Activated CD4-positive, alpha-beta T cell treated with anti-CD3 and anti-CD28 coated beads, Interleukin-2, amount 10 ng/mL, durations not matched to agents 24 days and 14 days (primary cell): ENCODE measurements at regions not wholly inside any gene's neighbourhood (a gene's known extent, or its start where the extent isn't known, plus 50 kb on each side); places are given as distances from the start of the nearest gene placed in this dataset.

Experiments used
- DNase-seq: peaks from one replicate; pipeline ENCODE4 v3.0.0; 2022
- H3K27ac Mint-ChIP-seq: one replicate; pipeline ENCODE4 v1.8.0; 2022; ENCODE audit warnings: mild to moderate bottlenecking, mixed read lengths
- H3K27me3 Mint-ChIP-seq: one replicate; pipeline ENCODE4 v1.8.0; 2022; ENCODE audit warnings: mixed read lengths
- H3K36me3 Mint-ChIP-seq: one replicate; pipeline ENCODE4 v1.8.0; 2022; ENCODE audit warnings: low read depth, mild to moderate bottlenecking, mixed read lengths
- H3K4me1 Mint-ChIP-seq: one replicate; pipeline ENCODE4 v1.8.0; 2021; ENCODE audit warnings: mixed read lengths
- H3K4me3 Mint-ChIP-seq: one replicate; pipeline ENCODE4 v1.8.0; 2022; ENCODE audit warnings: mild to moderate bottlenecking, moderate library complexity, mixed read lengths
- H3K9me3 Mint-ChIP-seq: one replicate; pipeline ENCODE4 v1.8.0; 2021; ENCODE audit warnings: mixed read lengths
- intact Hi-C: fragments of 100-400 bp; cut with micrococcal nuclease; formaldehyde crosslinking; loops from one replicate; pipeline ENCODE4 v1.15.1; 2023

DNA sequence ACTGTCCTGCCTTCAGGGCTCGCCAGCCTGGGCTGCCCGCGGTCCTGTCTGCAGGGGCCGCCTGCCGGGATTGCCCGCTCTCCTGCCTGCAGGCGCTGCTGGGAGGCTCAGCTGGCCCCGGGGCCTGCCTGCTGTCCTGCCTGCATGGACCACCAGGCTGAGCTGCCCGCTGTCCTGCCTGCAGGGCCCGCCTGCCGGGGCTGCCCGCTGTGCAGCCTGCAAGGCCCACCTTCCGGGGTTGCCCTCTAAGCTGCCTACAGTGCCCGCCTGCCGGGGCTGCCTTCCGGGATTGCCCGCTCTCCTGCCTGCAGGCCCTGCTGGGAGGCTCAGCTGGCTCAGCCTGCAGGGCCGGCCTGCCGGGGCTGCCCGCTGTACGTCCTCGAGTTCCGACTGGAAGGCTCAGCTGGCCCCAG, 164.4 kb downstream of the GLRX3 start:
- peaks cover 4% of the 10 kb centered on the region for H3K4me1 Mint-ChIP-seq
- intact Hi-C loops: no loop called here
- no peak overlapping the region for H3K27ac Mint-ChIP-seq
- H3K36me3 Mint-ChIP-seq: peaks cover 9% of the 10 kb centered on the region
- H3K9me3 Mint-ChIP-seq: peaks cover 42% of the 10 kb centered on the region
- no peaks in the 10 kb centered on the region for H3K27me3 Mint-ChIP-seq
- DNase-seq: no peak
- peak overlapping the region; percentile 84 for H3K4me3 Mint-ChIP-seq

DNA sequence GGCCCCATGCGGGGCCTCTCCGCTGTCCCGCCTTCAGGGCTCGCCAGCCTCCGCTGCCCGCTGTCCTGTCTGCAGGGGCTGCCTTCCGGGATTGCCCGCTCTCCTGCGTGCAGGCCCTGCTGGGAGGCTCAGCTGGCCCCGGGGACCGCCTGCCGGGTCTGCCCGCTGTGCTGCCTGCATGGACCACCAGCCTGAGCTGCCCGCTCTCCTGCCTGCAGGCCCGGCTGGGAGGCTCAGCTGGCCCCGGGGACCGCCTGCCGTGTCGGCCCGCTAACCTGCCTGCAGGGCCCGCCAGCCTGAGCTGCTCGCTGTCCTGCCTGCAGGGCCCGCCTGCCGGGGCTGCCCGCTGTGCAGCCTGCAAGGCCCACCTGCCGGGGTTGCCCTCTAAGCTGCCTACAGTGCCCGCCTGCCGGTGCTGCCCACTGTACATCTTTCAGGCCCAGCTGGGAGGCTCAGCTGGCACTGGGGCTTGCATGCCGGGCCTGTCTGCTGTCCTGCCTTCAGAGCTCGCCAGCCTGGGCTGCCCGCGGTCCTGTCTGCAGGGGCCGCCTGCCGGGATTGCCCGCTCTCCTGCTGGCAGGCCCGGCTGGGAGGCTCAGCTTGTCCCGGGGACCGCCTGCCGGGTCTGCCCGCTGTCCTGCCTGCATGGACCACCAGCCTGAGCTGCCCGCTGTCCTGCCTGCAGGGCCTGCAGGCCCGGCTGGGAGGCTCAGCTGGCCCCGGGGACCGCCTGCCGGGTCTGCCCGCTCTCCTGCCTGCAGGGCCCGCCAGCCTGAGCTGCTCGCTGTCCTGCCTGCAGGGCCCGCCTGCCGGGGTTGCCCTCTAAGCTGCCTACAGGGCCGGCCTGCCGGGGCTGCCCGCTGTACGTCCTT, 165.1 kb downstream of the GLRX3 start:
- Mint-ChIP-seq H3K9me3 (peaks cover 40% of the 10 kb centered on the region), H3K36me3 (peaks cover 9% of the 10 kb centered on the region), H3K4me1 (peaks cover 4% of the 10 kb centered on the region), H3K4me3 (peak overlapping the region; percentile 84), H3K27me3 (no peaks in the 10 kb centered on the region), H3K27ac (peak overlapping the region; percentile 85)
- intact Hi-C loops: no loop called here
- DNase-seq: peak; percentile 87

DNA sequence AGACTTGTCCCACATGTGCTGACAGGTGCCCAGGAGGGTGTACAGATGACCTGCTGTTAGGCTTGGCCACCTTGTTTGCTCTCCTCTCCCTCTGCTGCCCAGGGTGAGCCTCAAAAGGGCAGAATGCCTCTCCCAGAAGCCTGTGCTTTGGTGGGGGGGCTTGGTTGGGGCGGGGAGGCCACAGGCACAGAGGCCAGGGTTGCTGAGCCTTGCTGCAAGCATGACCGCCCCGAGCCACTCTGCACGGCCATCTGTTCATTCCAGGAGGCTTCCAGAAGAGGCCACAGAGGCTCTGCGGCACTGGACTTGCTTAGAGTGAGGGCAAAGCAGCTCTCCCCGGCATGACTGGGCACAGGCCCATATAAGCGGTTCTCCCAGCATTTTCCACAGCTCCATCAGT, 190.8 kb downstream of the GLRX3 start:
- no peak overlapping the region for H3K27ac Mint-ChIP-seq
- no peaks in the 10 kb centered on the region for H3K4me1 Mint-ChIP-seq
- intact Hi-C loops: no loop called here
- H3K27me3 Mint-ChIP-seq: no peaks in the 10 kb centered on the region
- H3K9me3 Mint-ChIP-seq: peaks cover 7% of the 10 kb centered on the region
- no peak overlapping the region for H3K4me3 Mint-ChIP-seq
- DNase-seq: no peak
- H3K36me3 Mint-ChIP-seq: no peaks in the 10 kb centered on the region

DNA sequence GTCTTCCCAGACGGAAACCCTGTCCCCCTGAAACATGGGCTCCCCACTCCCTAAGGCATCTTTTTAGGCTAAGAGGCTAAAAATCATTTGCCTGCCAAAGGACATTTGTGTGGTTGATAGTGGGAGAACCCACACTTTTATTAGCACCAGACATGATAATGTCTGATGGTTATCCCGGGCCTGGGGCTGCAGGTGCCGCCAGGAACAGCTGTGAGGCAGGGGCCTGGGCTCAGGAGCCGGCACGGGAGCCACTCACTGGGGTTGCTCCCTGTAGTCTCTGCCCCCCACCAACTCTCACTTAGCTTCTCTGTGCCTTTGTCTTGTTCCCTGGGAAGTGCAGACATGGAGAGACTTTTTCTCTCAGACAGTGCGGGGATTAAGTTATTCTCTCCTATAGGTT, 193.6 kb downstream of the GLRX3 start:
- no peaks in the 10 kb centered on the region for H3K36me3 Mint-ChIP-seq
- intact Hi-C loops: no loop called here
- H3K9me3 Mint-ChIP-seq: peaks cover 4% of the 10 kb centered on the region
- H3K27me3 Mint-ChIP-seq: no peaks in the 10 kb centered on the region
- H3K27ac Mint-ChIP-seq: no peak overlapping the region
- DNase-seq: no peak
- H3K4me1 Mint-ChIP-seq: no peaks in the 10 kb centered on the region
- no peak overlapping the region for H3K4me3 Mint-ChIP-seq

DNA sequence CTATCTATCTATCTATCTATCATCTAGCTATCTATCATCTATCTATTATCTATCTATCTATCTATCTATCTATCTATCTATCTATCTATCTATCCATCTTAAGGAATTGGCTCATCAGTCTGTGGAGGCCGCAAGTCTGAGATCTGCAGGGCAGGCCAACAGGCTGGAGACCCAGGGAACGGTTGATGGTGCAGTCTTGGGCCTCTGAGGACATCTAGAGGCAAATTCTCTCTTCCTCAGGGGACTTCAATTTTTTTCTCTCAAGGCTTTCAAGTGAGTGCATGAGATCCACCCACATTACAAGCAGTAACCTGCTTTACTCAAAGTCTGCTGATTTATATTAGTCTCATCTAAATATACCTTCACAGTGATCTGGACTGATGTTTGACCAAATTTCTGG, 197.0 kb downstream of the GLRX3 start:
- Mint-ChIP-seq H3K9me3 (no peaks in the 10 kb centered on the region), H3K4me3 (no peak overlapping the region), H3K27ac (no peak overlapping the region), H3K36me3 (no peaks in the 10 kb centered on the region), H3K27me3 (no peaks in the 10 kb centered on the region), H3K4me1 (no peaks in the 10 kb centered on the region)
- DNase-seq: no peak
- intact Hi-C loops: no loop called here

DNA sequence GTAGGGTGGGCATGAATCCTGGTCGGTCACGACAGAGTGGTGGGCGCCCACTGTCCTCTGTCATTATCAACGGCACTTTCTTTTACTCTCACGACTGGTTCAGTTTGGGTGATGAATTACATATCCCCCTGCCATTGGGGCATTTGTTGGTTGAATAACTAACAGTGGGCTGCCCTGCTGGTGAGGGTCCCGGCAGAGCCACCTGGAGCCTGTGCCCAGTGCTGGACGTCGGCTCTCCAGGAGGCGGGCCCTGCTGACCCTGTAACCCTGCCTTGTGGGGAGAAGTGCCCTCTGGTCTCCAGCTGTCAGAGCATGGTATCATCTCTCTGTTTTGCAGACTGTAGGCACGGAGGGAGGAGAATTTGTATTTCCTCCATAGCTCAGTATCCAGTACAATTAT, 199.1 kb downstream of the GLRX3 start:
- no peak for DNase-seq
- H3K27ac Mint-ChIP-seq: no peak overlapping the region
- no peaks in the 10 kb centered on the region for H3K4me1 Mint-ChIP-seq
- H3K9me3 Mint-ChIP-seq: no peaks in the 10 kb centered on the region
- no peaks in the 10 kb centered on the region for H3K36me3 Mint-ChIP-seq
- intact Hi-C loops: no loop called here
- H3K27me3 Mint-ChIP-seq: no peaks in the 10 kb centered on the region
- no peak overlapping the region for H3K4me3 Mint-ChIP-seq

DNA sequence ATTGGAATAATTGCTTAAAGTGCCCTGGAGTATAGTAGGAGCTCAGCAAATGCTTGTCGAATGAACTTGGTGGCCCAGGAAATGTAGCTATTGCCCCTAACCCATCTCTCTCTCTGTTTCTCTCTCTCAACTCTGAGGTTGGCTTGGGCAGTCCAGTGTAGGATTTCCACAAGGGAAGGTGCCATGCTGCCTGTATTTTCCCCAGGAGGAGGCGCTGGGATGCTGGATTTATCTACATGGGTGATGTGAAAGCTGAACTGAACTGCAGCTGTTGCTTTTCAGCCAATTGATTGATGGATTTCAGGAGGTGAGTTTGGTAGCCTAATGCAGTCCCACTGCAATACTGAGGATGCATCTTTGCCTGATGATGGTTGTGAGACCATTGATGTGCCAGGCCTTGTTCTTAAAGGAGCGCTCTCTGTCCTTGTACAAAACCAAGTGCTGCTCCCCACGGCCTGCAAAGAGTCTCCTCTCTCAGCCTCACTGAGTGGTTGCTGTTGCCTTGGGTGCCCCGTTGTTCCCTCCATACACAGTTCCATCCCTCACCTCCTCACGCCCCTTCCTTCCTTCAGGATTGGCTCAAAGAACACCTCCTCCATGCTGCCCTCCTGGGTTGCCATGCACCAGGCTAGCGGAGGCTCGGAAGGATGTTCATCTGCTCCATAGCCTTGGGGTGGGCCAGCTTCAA, 200.6 kb downstream of the GLRX3 start:
- intact Hi-C loops: no loop called here
- Mint-ChIP-seq H3K9me3 (no peaks in the 10 kb centered on the region), H3K4me1 (no peaks in the 10 kb centered on the region), H3K27me3 (no peaks in the 10 kb centered on the region), H3K36me3 (no peaks in the 10 kb centered on the region), H3K27ac (no peak overlapping the region), H3K4me3 (no peak overlapping the region)
- no peak for DNase-seq

DNA sequence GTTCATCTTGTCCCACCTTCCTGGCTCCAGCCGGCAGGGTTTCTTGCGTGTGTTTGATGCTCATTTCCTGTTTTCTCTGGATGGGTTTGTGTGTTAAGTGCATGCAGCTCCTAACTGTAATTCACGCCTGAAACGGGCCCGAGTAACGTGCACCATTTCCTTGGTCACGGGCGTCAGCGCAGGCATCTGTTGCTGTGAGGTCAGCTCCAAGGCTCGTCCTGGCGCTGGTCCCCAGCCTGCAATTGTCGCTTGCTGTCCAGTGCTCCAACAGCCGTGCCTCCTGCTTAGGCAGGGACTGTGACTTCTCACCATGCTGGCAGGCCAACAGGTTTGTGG, 201.1 kb downstream of the GLRX3 start:
- Mint-ChIP-seq H3K4me1 (no peaks in the 10 kb centered on the region), H3K9me3 (no peaks in the 10 kb centered on the region), H3K27me3 (no peaks in the 10 kb centered on the region), H3K36me3 (no peaks in the 10 kb centered on the region), H3K4me3 (no peak overlapping the region), H3K27ac (no peak overlapping the region)
- no peak for DNase-seq
- intact Hi-C loops: no loop called here

DNA sequence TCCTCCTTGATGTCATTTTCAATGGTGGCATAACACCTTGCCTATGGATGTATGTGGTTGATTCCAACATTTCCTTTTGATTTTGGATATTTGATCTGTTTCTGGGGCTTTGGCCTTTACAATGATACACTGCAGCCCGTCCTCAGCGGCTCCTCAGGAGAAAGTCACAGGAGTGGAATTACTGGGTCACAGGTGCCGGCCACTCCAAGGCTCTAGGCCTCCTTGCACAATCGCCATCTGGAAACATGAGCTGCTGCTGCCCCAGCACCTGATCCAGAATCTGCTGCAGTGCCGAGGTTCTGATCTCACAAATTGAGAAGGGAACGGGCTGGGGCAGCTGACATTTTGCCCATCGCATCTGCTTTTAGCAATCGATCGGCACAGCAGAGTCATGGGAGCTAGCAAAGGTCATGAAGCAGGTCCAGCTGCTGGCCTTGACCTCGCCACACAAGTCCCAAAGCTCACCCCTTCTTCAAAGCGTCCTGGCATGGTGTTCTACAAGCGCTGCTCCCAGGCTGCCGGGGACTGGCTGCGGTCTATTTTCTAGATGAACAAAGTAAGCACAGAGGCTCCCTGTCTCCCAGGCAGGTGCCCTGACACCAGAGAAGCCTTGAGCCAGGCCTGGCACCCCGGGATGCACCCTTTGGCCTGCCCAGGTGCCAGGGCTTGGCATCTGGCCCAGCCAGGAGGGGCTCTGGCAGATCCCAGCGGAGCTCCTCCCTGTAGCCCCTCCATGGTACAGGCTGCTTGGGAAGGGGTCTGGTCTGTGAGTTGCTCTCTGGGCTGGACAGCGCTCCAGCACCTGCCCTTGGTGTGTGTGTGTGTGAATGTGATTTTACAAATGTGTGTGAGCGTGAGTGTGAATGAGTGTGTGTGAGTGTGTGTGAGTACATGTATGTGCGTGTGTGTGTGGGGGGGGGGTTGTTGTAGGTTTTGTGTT, 201.8 kb downstream of the GLRX3 start:
- no peak overlapping the region for H3K27ac Mint-ChIP-seq
- no peaks in the 10 kb centered on the region for H3K9me3 Mint-ChIP-seq
- no peak overlapping the region for H3K4me3 Mint-ChIP-seq
- intact Hi-C loops: no loop called here
- H3K27me3 Mint-ChIP-seq: no peaks in the 10 kb centered on the region
- H3K4me1 Mint-ChIP-seq: no peaks in the 10 kb centered on the region
- no peaks in the 10 kb centered on the region for H3K36me3 Mint-ChIP-seq
- no peak for DNase-seq

DNA sequence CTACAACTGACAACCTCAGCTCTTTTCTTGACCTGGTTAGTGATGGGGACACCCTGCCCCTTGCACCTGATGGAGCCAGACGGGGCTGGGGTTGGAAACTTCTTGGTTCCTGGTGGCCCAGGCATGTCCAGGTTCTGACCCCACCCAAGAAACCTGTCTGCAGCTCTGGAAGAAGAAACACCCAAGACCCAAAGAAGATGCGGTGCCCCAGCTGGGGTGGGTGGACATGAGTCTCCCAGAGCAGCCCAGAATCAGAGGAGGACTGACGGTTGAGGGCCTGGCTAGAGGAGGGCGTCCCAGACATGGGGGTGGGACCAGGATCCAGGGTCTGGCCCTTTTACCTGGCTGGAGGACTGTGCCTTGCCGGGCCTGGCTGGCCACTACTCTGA, 202.4 kb downstream of the GLRX3 start:
- intact Hi-C loops: no loop called here
- H3K27me3 Mint-ChIP-seq: no peaks in the 10 kb centered on the region
- no peak for DNase-seq
- no peak overlapping the region for H3K27ac Mint-ChIP-seq
- H3K9me3 Mint-ChIP-seq: no peaks in the 10 kb centered on the region
- no peaks in the 10 kb centered on the region for H3K36me3 Mint-ChIP-seq
- no peaks in the 10 kb centered on the region for H3K4me1 Mint-ChIP-seq
- no peak overlapping the region for H3K4me3 Mint-ChIP-seq

DNA sequence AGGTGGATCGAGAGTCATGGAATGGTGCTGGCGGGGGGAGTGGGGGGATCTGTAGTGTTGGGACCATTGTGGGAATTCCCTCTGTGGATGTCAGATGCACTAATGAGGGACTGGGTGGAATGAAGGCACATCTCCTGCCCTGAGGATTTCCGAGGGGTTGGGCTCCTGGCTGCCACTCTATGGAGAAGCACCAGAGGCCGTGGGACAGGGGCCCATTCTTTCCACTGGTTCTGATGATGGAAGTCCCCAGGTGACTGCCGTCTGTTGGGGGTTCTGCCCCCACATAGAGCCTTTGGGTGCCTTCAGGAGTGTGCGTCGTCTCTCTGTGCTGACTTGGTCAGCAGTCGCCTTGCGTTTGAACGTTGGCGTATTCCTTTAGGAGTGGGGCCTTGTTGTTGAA, 202.9 kb downstream of the GLRX3 start:
- no peaks in the 10 kb centered on the region for H3K4me1 Mint-ChIP-seq
- no peaks in the 10 kb centered on the region for H3K27me3 Mint-ChIP-seq
- no peak overlapping the region for H3K4me3 Mint-ChIP-seq
- no peaks in the 10 kb centered on the region for H3K36me3 Mint-ChIP-seq
- intact Hi-C loops: no loop called here
- H3K27ac Mint-ChIP-seq: no peak overlapping the region
- no peaks in the 10 kb centered on the region for H3K9me3 Mint-ChIP-seq
- no peak for DNase-seq

DNA sequence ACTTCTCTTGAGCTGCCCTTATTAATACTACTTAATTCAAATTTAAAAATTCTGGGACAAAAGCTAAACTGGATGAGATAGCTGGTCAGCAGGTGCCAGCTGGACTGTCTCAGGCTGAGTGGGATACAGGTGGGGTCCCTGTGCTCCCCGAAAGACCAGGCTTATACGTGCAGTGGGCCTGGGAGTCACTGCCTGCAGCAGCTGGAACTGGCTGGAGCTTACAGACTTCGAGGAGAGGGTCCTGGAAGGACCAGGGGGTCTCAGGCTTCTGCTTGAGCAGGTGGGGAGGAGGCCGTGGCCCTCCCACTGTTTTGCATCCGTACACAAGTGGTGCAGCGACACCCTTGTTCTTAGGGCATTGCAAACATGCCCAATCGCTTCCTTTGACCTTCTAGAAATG, 203.7 kb downstream of the GLRX3 start:
- no peaks in the 10 kb centered on the region for H3K4me1 Mint-ChIP-seq
- no peak overlapping the region for H3K27ac Mint-ChIP-seq
- no peaks in the 10 kb centered on the region for H3K36me3 Mint-ChIP-seq
- H3K27me3 Mint-ChIP-seq: no peaks in the 10 kb centered on the region
- H3K9me3 Mint-ChIP-seq: no peaks in the 10 kb centered on the region
- no peak for DNase-seq
- no peak overlapping the region for H3K4me3 Mint-ChIP-seq
- intact Hi-C loops: no loop called here

DNA sequence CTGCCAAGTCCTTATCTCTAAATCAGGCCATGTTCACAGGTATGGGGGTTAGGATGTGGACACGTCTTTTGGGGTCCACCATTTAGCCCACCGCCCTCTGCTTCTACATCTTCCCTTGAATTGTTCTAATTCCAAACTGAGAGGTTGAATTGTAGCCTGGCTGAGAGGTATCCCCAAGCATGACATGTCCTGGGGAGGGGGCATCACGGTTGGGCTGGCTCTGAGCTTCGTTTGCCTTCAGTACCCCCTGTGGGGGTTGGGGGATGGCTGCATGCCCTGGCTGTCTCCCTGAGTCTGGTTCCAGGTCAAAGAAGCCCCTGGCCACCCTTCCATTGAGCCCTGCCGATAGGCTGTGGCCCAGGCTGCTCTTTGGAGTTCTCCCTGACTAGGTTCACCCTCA, 204.6 kb downstream of the GLRX3 start:
- Mint-ChIP-seq H3K4me1 (no peaks in the 10 kb centered on the region), H3K27me3 (no peaks in the 10 kb centered on the region), H3K9me3 (no peaks in the 10 kb centered on the region), H3K27ac (no peak overlapping the region), H3K36me3 (no peaks in the 10 kb centered on the region), H3K4me3 (no peak overlapping the region)
- no peak for DNase-seq
- intact Hi-C loops: no loop called here

DNA sequence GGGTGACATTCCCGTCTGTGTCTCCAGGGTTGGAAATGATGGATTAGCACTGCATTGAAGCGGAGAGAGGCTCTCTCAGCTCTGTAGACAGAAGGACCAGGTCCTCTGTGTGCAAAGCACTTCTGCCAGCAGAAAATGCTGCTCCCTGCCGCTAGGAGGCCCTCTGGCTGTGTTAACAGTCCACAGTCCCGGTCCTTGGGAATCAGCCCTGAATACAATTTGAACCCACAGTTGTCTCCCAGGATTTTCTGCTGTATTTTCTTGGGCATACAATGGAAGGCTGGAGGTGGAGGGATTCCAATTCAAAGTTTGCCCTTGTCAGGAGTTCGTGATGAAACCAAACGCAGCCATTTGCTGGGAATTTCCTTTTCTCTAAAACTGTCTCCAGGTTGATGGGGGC, 205.2 kb downstream of the GLRX3 start:
- Mint-ChIP-seq H3K27me3 (no peaks in the 10 kb centered on the region), H3K9me3 (no peaks in the 10 kb centered on the region), H3K4me1 (no peaks in the 10 kb centered on the region), H3K36me3 (no peaks in the 10 kb centered on the region), H3K4me3 (no peak overlapping the region), H3K27ac (no peak overlapping the region)
- peak; percentile 61 for DNase-seq
- intact Hi-C loops: no loop called here
